DMS 273 (cell line): ENCODE measurements at regions not wholly inside any gene's neighbourhood (a gene's known extent, or its start where the extent isn't known, plus 50 kb on each side); places are given as distances from the start of the nearest gene placed in this dataset.

ENCODE experiments used
- DNase-seq: peaks from one replicate; lab custom pipeline; 2025; ENCODE audit not compliant: unreplicated experiment; lab: John Stamatoyannopoulos, UW

DNA sequence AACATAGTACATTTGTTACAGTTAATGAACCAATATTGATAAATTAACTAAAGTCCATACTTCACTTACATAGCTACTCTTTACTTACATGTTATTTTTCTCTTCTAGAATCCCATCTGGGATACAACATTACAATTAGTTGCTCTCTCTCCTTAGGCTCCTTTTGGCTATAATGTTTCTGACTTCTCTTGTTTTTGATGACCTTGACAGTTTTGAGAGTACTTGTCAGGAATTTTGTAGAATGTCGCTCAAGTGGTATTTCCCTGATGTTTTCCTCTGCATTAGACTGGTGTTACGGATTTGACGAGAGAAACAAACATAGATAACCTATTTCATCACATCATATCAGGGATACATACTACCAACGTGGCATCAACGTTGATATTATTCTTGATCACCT lies 925.4 kb upstream of the TMPRSS15 start:
- no peak for DNase-seq

DNA sequence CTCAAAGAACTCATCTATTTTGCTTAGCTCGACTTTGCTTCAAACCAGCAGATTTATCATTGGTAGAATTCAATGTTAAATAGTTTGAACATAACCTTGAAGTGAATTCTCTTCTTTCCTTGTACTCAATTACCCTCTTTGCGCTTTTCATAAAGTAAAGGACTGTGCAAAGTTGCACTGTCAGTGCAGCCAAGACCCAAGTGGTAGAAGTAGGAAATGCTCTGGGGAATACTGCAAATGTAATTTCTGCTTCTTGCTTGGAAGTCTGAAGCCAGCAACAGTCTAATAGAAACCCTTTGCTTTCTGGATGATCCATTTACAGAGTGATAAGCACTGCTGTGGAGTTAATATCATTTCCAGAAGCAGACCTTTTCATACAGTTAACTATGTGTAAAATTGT lies 936.7 kb upstream of the TMPRSS15 start:
- no peak for DNase-seq

DNA sequence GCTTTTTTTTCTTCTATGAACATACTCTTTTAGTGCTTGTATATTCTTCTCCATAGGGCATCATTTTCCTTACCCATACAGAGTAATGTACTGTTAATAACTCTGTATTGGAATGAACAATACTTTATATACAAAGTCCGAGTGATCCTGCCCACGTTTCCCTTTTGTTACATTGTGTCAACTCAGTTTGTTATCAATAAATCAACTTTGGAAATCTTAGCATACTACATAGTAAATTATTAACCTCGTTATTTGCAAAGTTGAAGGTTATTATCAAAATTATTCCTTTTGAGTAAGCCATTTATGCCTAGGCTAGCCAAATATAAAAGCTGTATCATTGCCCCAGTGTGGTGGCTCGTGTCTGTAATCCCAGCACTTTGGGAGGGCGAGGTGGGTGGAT lies 937.4 kb upstream of the TMPRSS15 start:
- no peak for DNase-seq

DNA sequence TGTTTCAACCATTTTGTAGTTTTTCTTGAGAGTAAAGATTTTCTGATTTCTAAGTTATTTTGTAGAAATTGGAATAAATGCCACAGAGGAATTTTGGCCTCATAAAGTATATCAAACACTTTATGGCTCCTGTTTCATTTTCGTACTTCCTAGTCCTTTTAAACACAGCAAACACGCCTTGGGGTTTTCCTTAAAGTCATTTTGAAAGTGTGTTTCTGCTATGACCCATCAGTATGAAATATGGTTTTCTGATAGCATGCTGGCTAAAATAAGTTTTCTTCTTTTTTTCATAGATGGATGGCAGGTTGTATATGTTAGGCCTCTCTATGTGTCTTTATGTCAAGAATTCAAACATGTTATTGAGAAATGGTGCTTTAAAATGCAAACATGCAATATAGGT lies 940.1 kb upstream of the TMPRSS15 start:
- DNase-seq: no peak

DNA sequence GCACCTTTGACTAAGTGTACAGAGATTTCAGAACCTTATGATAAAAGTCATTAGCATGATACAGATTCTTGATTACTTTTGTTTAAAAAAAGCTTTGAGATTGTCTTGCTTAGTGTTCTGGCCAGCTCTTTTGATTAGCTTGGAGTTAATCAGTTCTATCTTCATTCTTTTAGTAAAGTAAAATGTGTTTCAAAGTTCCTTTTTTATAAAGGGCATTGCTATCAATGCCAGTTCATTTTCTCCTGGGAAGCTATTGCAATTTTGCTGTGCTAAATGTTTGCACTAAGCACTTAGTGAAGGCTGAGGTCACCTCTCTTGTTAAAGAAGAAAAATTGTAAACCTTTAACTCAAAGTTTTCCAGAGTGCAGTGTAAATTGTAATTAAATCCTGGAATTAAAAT lies 946.7 kb upstream of the TMPRSS15 start:
- no peak for DNase-seq

DNA sequence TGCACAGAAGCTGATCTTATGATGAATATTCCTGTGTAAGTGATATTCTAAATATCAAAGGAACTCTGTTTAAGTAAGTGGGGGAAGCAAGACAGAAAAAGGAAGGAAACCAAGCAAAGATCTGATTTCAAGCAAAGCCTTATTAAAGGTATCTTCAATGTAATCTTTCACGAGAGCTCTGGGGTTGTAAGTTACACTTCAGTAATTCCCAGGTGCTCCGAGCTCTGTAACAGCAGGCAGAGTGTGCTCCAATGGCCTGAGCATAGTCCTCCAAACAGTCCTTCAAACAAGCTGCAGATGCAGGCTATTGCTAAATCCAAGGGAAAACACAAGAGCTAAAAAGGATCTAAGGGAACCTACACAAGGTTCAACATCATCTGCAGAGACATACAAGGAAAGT lies 949.7 kb upstream of the TMPRSS15 start:
- no peak for DNase-seq

DNA sequence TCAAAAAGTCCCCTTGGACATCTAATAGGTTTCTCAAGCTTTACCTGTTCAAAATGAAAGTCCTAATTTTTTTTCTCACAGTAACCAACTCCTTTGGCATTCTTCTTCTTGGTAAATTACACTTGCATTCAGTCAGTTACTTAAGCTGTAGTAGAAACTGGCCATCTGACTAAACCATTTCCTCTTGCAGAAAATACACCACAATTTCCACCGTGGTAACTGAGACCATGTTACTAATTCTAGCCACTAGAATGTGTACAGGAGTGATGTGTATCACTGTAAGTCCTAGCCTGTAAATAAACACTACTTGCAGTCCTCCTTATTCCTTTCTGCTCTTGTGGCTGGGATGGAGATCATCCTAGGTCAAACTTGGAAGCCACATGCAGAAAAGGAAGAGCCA lies 965.4 kb upstream of the TMPRSS15 start:
- DNase-seq: no peak

DNA sequence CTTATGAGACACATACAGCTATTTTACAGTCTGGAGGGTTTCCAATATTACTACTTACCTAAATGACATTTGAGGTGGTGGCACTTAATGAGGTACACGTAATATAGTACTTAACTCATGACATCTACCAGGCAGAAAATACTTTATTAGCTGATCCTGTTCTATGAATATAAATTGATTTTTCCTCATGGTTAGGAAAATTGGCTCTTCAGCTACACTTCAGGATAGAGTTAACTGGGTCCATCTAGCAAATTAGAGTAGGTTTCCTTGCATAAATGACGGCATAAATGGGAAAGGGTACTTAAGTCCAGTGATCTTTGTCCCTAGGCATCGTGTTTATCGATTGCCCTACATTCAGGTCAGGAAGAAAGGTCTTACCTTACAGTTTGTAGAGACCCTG lies 988.8 kb upstream of the TMPRSS15 start:
- no peak for DNase-seq

DNA sequence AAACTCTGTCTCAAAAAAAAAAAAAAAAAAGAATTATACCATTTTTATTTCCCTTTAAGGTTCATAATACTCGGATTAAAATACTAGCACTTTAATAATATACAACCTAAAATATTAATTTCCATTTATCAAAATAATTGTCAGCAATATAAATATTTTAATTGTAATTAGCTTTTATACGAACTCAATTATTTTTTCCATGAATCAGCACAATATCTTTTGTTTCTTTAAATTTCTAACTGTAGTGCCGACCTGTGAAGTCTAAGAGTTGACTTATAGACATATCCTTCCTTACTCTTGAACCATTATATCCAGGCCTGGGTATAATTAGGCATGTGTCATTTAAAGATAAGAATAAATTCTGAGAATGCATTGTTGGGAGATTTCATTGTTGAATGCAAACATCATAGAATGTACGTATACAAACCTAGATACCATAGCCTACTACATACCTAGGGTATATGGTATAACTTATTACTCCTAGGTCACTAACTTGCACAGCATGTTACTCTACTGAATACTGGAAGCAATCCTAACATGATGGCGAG lies 996.7 kb upstream of the TMPRSS15 start:
- DNase-seq: no peak

DNA sequence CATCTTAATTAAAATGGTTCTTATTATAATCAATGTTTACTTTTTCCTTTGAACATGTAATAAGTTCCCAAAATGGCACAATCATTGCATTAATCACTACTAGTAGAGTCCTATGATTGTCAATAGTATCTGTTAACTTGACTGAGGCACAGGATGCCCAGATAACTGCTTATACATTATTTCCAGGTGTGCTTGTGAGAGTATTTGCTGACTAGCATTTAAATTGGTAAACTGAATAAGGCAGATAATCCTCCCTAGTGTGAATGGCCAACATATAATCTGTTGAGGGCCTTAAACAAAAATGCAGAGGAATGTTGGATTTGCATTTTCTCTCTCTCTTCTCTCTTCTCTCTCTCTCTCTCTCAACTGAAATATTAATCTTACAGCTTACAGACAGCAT lies 999.3 kb upstream of the TMPRSS15 start:
- DNase-seq: no peak

DNA sequence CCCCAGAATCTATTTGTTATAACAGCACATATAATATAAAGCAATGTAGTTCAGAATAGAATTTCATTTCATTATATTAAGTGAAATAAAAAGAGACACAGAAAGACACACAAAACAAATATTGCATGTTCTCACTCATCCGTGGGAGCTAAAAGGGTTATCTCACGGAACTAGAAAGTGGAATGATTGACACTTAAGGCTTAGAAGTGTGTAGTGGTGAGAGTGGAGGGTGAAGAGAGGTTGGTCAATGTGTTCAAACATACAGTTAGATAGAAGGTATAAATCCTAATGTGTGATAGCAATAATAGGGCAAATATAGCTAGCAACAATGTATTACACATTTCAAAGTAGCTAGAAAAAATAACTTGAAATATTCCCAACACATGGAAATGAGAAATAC lies 1001.7 kb upstream of the TMPRSS15 start:
- no peak for DNase-seq

DNA sequence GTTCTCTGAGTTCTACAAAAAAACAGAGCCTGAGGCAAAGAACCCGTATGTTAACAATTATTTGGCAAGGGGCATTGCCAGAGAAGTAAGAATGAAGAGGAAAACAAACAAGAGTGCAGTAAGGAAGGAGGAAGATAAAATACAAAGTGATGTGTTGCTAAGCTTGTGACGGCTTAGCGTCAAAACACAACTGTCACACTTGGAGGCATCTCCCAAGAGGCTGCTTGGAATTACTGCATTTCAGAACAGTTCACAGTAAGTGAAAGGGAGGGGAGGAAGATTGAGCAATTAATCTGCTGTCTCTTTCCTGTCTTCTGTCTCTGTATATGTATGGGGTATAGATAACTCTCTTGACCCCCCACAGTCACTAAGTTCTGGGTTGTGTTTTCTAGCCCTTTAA lies 1017.0 kb upstream of the TMPRSS15 start:
- DNase-seq: no peak

DNA sequence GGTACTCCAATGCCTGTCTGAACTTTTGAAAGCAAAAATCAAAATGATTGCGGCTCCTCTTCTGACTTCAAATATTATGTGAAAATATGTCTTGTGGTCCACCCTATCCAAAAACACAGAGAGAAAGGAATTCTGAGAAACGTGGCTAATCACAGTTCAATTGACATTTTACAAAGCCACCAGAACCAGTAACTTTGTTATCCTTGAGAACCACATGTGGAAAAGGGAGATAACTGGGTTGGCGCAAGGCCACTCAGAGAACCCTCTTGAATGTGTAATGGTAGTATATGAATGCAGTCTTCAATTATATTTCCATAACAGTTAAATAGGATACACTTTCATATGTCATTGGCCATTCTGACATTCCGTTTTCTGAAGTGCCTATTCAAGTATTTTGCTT lies 1030.0 kb upstream of the TMPRSS15 start:
- no peak for DNase-seq

DNA sequence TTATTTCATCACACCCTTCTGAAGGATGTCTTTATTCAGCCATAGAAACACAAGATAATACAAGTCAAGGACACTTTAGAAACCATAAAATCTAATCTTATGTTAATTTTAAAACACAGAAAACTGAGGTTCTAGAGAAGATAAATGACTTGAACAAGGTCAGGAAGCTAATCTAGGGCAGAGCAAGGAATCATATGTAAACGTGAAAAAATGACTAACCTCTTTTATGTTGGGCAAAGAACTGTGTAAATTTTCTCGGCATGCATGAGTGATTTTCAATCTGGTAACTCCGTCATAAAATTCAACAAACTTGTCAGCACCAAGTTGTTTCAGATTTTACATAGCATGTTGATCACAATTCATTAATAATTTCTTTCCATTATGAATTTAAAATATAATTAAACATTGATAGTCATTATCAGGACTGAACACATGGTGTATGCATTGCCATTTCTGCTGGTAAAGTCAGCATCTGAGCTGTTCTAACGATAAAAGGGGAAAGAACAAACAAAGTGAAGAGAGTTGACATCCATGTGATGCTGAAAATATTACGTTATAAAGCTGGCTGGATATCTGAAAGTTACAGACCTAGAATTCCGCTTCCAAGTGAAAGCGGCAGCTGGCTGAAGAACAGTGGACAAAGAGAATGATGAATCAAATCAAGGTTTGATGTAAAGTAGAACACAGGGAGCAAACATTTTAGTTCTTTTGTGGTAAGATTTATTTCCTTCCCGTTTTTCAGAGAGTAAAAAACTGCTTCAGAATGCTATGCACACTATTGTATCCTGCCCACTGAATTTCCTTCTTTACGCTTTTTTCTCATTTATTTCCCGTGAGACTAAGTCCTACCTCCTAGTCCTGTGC lies 1037.4 kb upstream of the TMPRSS15 start:
- peak; percentile 16 for DNase-seq

DNA sequence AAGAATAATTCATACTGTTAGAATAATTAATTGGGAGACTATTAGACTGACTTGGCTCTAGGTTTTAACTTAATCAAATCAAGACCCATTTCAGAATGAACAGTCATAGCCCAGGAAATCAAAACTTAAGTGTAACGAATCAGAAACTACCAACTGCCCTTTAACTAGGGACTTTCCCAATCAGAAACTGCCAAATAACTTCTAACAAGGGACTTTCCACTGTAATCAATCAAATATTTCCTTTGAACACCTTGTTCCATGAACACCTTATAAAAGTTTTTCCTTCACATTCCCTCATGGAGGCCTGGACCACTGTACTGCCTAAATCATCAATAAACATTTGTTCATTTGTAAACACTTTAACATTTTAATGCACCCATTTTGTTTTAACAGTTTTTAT lies 1054.7 kb upstream of the TMPRSS15 start:
- DNase-seq: no peak

DNA sequence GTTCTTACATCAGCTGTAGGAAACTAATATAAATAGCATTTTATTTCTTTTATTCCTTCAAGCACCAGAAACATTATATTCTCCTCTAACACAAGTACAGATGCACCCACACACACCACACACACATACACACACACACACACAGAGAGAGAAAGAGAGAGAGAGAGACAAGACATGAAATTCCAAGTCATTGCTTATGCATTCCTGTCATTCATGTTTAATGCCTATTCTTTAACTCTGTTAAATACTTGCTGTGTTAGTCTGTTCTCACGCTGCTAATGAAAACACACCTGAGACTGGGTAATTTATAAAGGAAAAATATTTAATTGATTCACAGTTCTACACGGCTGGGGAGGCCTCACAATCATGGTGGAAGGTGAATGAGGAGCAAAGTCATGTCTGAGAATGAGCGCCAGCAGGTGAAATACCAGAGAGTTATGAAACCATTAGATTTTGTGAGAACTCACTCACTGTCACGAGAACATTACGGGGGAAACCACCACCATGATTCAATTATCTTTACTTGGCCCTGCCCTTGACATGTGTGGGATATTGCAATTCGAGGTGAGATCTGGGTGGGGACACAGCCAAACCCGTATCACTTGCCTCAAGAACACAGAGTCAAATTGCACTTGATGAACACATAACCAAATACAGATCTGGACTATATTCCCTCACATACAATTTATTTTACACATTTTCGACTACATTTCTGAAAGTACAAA lies 1058.1 kb upstream of the TMPRSS15 start:
- no peak for DNase-seq

DNA sequence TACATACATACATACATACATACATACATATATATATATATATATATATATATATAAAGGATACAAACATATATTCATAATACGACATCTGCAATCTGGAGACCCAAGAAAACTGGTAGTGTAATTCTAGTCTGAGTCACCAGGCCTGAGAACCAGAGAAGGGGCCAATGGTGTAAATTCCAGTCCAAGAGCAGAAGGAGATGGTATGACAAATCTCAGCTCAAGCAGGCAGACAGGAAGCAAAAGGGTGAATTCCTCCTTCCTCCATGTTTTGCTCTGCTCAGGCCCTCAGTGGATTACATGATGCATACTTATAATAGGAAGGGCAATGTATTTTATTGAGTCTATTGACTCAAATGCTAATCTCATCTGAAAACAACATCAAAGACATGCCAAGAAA lies 1060.4 kb upstream of the TMPRSS15 start:
- no peak for DNase-seq

DNA sequence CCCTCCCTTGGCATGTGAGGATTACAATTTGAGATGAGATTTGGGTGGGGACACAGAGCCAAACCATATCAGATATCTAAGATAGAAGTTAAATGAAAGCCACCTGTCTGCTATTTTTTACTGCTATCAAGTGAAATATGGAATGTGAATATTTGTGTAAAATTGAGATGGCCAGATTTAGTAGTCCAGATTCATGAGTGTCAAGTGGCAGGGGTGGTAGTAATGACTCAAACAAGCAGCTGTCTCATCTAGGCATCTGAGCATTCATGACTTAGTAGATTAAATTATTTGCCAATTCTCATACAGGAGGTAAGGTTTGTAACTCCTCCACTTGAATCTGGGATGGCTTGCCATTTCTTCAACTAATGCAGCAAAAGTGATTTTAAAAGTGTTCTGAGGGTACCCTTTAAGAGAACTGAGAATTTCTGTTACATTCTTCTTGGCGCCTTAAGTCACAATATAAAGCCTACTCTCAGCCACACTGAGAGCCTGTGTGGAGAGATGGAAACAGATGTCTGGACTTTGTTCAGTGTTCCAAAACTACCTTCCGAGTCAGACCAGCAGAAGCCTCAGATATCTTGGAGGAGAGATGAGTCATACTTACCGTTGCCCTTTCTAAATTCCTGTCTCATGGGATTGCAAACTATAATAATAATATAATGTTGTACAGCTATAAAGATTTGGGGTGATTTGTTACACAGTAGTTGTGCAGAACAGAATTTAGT lies 1065.6 kb upstream of the TMPRSS15 start:
- no peak for DNase-seq

DNA sequence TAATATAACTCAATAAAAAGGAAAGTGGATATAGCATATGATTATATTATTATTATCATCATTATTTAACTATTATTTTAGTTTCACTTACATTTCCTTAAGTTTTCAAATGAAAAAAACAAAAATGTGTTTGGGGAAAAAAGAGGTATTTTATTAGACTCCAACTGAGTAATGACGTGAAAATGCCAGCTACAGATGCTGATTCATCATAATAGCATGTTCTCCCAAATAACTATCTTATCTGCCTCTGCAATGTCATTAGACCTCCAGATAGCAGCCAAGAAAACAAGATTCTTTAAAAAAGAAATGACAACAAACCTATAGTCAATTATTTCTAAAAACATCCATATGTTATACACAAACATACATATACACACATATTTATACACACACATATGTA lies 1071.9 kb upstream of the TMPRSS15 start:
- DNase-seq: no peak

DNA sequence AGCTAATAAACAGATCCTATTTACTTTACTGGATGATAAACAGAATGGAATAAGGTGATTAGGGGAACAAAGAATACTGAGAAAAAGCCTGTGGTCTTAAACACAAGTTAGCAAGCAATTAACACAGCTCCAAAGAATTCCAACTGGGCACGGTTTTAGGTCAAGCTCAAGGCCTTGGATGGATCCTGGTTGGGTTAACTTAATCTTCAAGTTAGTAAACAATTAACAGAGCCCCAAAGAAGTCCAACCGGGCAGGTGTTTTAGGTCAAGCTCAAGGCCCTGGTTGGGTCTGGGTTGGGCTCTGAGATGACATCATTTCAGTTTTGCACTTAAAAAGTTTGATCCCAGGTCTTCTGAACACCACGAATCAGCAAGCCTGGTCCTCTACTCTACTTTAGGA lies 1086.3 kb upstream of the TMPRSS15 start:
- DNase-seq: no peak

DNA sequence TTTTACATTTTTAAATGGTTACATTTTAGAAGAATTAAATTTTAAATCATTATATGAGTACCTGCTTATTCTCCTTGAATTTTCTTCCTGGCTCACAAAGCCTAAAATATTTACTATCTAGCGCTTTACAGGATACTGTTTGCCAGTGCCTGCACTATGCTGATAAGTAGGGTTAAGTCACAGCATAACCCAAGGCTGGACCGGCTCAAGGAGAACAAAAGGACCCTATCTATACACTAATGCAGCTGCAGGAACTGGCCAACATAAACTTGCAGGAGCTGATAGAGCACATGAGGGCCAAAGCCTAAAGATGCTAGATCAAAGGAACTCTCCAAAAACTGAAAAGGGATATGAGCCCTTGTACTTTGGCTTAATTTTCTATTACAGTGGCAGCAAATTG lies 1086.9 kb upstream of the TMPRSS15 start:
- DNase-seq: no peak
